ENCODE measurements at regions not wholly inside any gene's neighbourhood (a gene's known extent, or its start where the extent isn't known, plus 50 kb on each side); places are given as distances from the start of the nearest gene placed in this dataset.

GRCh38 chr2:207238831-207239701 is 73.3 kb upstream of the KLF7 start:
- Histone ChIP-seq H3K4me1 (ENCODE audit: control insufficient read depth in 4 of 4, insufficient read depth in 4 of 4, low read length in 3 of 4) (no peaks in the 10 kb centered on the region), H3K4me3 (ENCODE audit: low read depth in 1 of 3, low read length in 3 of 3) (no peak overlapping the region), H3K27ac (ENCODE audit: low read depth in 1 of 2, low read length in 2 of 2) (no peak overlapping the region), H3K27me3 (ENCODE audit: control insufficient read depth in 4 of 4, insufficient read depth in 4 of 4, low read length in 3 of 4) (no peaks in the 10 kb centered on the region), H3K9ac (ENCODE audit: low read depth in 1 of 2, low read length in 2 of 2) (no peak overlapping the region), H3K9me3 (ENCODE audit: control insufficient read depth in 4 of 4, low read length in 3 of 4) (no peaks in the 10 kb centered on the region), H3K36me3 (ENCODE audit: control insufficient read depth in 4 of 4, insufficient read depth in 3 of 4, low read depth in 1 of 4, low read length in 3 of 4) (no peaks in the 10 kb centered on the region)
- WGBS = 81% methylated on average over 7 of the region's 7 CpGs
- DNase-seq (ENCODE audit: low spot score) = no peak
- TF ChIP-seq FOXA1 (IDR thresholded peaks at IDR 0.05) = no peak
- TF ChIP-seq SP1 (IDR thresholded peaks at IDR 0.05) = no peak
- no peak for TF ChIP-seq NR2F2 (IDR thresholded peaks at IDR 0.05)
- no peak for TF ChIP-seq RAD21 (IDR thresholded peaks at IDR 0.05)
- TF ChIP-seq HNF4A (conservative IDR thresholded peaks at IDR 0.05) = no peak
- no peak for TF ChIP-seq RXRA (IDR thresholded peaks at IDR 0.05)
- no peak for TF ChIP-seq JUND (IDR thresholded peaks at IDR 0.05)
- TF ChIP-seq ZBTB33 (IDR thresholded peaks at IDR 0.05) = no peak
- no peak for TF ChIP-seq REST (IDR thresholded peaks at IDR 0.05)
- TF ChIP-seq MAX (IDR thresholded peaks at IDR 0.05) = no peak
- TF ChIP-seq HNF4G (IDR thresholded peaks at IDR 0.05) = no peak
- TF ChIP-seq ATF3 (IDR thresholded peaks at IDR 0.05) = no peak
- no peak for TF ChIP-seq CTCF (IDR thresholded peaks at IDR 0.05; ENCODE audit: low read depth, low read length, missing input control)
- TF ChIP-seq FOXA2 (IDR thresholded peaks at IDR 0.05) = no peak
- TF ChIP-seq YY1 (IDR thresholded peaks at IDR 0.05) = no peak
- no peak for TF ChIP-seq TAF1 (conservative IDR thresholded peaks at IDR 0.05)
- no peak for TF ChIP-seq EGR1 (IDR thresholded peaks at IDR 0.05; ENCODE audit: low read depth in 2 of 2)

Data from liver (tissue), 8 donors.